Breast epithelium (tissue), 3 donors: ENCODE measurements at regions not wholly inside any gene's neighbourhood (a gene's known extent, or its start where the extent isn't known, plus 50 kb on each side); places are given as distances from the start of the nearest gene placed in this dataset.

Experiments used
- CTCF ChIP-seq, 3 donors: fragments of 450-650 bp; IDR thresholded peaks; one replicate each; pipeline ENCODE4 v1.5.1; 2016 to 2017; ENCODE audit warnings: antibody characterized with exemption in 3 of 3, mild to moderate bottlenecking in 3 of 3, moderate library complexity in 3 of 3
- POLR2A ChIP-seq: fragments of 450-650 bp; IDR thresholded peaks from one replicate; pipeline ENCODE4 v1.6.1; 2016; ENCODE audit warnings: antibody characterized with exemption, mild to moderate bottlenecking, moderate library complexity

GRCh38 chr20:51154708-51155690 is 132.1 kb upstream of the KCNG1 start:
- TF ChIP-seq CTCF (IDR thresholded peaks at IDR 0.05) (no peak), POLR2A (no peak)
